ENCODE measurements at regions not wholly inside any gene's neighbourhood (a gene's known extent, or its start where the extent isn't known, plus 50 kb on each side); places are given as distances from the start of the nearest gene placed in this dataset.

GRCh38 chr11:95517453-95517852 is 272.1 kb downstream of the FAM76B start:
- no peaks in the 10 kb centered on the region for H3K36me3 ChIP-seq (ENCODE audit: insufficient read depth, low read length)
- 0 out of 2 replicates have a peak, but pooled peaks cover 3% of the 10 kb centered on the region for H3K27me3 ChIP-seq (ENCODE audit: low read length)
- H2AFZ ChIP-seq (ENCODE audit: low read length): no peak overlapping the region
- no peaks in the 10 kb centered on the region for H3K79me2 ChIP-seq (ENCODE audit: low read length)
- no peaks in the 10 kb centered on the region for H3K4me1 ChIP-seq (ENCODE audit: low read length)
- H4K20me1 ChIP-seq (ENCODE audit: insufficient read depth, low read depth, low read length): no peaks in the 10 kb centered on the region
- no peaks in the 10 kb centered on the region for H3K9me2 ChIP-seq (replicated peaks; ENCODE audit: insufficient read depth, low read length)
- DNase-seq: no peak
- no peak overlapping the region for H3K4me2 ChIP-seq (ENCODE audit: low read depth, low read length, poor library complexity, severe bottlenecking)
- no peaks in the 10 kb centered on the region for H3K9me3 ChIP-seq (ENCODE audit: low read length)
- H3K9ac ChIP-seq (ENCODE audit: low read length): no peak overlapping the region
- H3K27ac ChIP-seq (ENCODE audit: low read length): no peak overlapping the region
- no peak overlapping the region for H3K4me3 ChIP-seq (ENCODE audit: low read length)

- Histone ChIP-seq H3K9ac (ENCODE audit: low read length) (no peak overlapping the region), H3K79me2 (ENCODE audit: low read length) (no peaks in the 10 kb centered on the region), H3K9me3 (ENCODE audit: low read length) (no peaks in the 10 kb centered on the region), H3K9me2 (replicated peaks; ENCODE audit: insufficient read depth, low read length) (no peaks in the 10 kb centered on the region), H2AFZ (ENCODE audit: low read length) (no peak overlapping the region), H3K27me3 (ENCODE audit: low read length) (0 out of 2 replicates have a peak, but pooled peaks cover 3% of the 10 kb centered on the region), H4K20me1 (ENCODE audit: insufficient read depth, low read depth, low read length) (no peaks in the 10 kb centered on the region), H3K27ac (ENCODE audit: low read length) (no peak overlapping the region), H3K4me3 (ENCODE audit: low read length) (no peak overlapping the region), H3K4me2 (ENCODE audit: low read depth, low read length, poor library complexity, severe bottlenecking) (no peak overlapping the region), H3K4me1 (ENCODE audit: low read length) (no peaks in the 10 kb centered on the region), H3K36me3 (ENCODE audit: insufficient read depth, low read length) (no peaks in the 10 kb centered on the region)
- DNase-seq: no peak
Measured at GRCh38 chr11:95516786-95517185, 272.8 kb downstream of the FAM76B start.

- Histone ChIP-seq H3K36me3 (ENCODE audit: insufficient read depth, low read length) (no peaks in the 10 kb centered on the region), H3K4me1 (ENCODE audit: low read length) (no peaks in the 10 kb centered on the region), H3K9me2 (replicated peaks; ENCODE audit: insufficient read depth, low read length) (no peaks in the 10 kb centered on the region), H3K4me3 (ENCODE audit: low read length) (no peak overlapping the region), H3K27me3 (ENCODE audit: low read length) (0 out of 2 replicates have a peak, but pooled peaks cover 3% of the 10 kb centered on the region), H3K4me2 (ENCODE audit: low read depth, low read length, poor library complexity, severe bottlenecking) (no peak overlapping the region), H3K9me3 (ENCODE audit: low read length) (no peaks in the 10 kb centered on the region), H3K9ac (ENCODE audit: low read length) (no peak overlapping the region), H2AFZ (ENCODE audit: low read length) (no peak overlapping the region), H4K20me1 (ENCODE audit: insufficient read depth, low read depth, low read length) (no peaks in the 10 kb centered on the region), H3K79me2 (ENCODE audit: low read length) (no peaks in the 10 kb centered on the region), H3K27ac (ENCODE audit: low read length) (no peak overlapping the region)
- no peak for DNase-seq
Measured at GRCh38 chr11:95516175-95516574, 273.4 kb downstream of the FAM76B start.

GRCh38 chr11:95515371-95515770 is 274.2 kb downstream of the FAM76B start:
- H3K27me3 ChIP-seq (ENCODE audit: low read length): 0 out of 2 replicates have a peak, but pooled peaks cover 3% of the 10 kb centered on the region
- no peaks in the 10 kb centered on the region for H3K79me2 ChIP-seq (ENCODE audit: low read length)
- no peak overlapping the region for H3K4me2 ChIP-seq (ENCODE audit: low read depth, low read length, poor library complexity, severe bottlenecking)
- no peak overlapping the region for H3K4me3 ChIP-seq (ENCODE audit: low read length)
- H2AFZ ChIP-seq (ENCODE audit: low read length): no peak overlapping the region
- no peak overlapping the region for H3K27ac ChIP-seq (ENCODE audit: low read length)
- DNase-seq: no peak
- no peaks in the 10 kb centered on the region for H3K9me2 ChIP-seq (replicated peaks; ENCODE audit: insufficient read depth, low read length)
- H4K20me1 ChIP-seq (ENCODE audit: insufficient read depth, low read depth, low read length): no peaks in the 10 kb centered on the region
- no peaks in the 10 kb centered on the region for H3K9me3 ChIP-seq (ENCODE audit: low read length)
- H3K36me3 ChIP-seq (ENCODE audit: insufficient read depth, low read length): no peaks in the 10 kb centered on the region
- H3K9ac ChIP-seq (ENCODE audit: low read length): no peak overlapping the region
- H3K4me1 ChIP-seq (ENCODE audit: low read length): no peaks in the 10 kb centered on the region

GRCh38 chr11:95514416-95515110 is 275.0 kb downstream of the FAM76B start:
- H3K4me1 ChIP-seq (ENCODE audit: low read length): no peaks in the 10 kb centered on the region
- no peaks in the 10 kb centered on the region for H4K20me1 ChIP-seq (ENCODE audit: insufficient read depth, low read depth, low read length)
- H3K36me3 ChIP-seq (ENCODE audit: insufficient read depth, low read length): no peaks in the 10 kb centered on the region
- no peak overlapping the region for H3K4me2 ChIP-seq (ENCODE audit: low read depth, low read length, poor library complexity, severe bottlenecking)
- H3K9ac ChIP-seq (ENCODE audit: low read length): no peak overlapping the region
- H3K27me3 ChIP-seq (ENCODE audit: low read length): 0 out of 2 replicates have a peak, but pooled peaks cover 3% of the 10 kb centered on the region
- no peaks in the 10 kb centered on the region for H3K9me2 ChIP-seq (replicated peaks; ENCODE audit: insufficient read depth, low read length)
- no peak for DNase-seq
- H3K27ac ChIP-seq (ENCODE audit: low read length): no peak overlapping the region
- H2AFZ ChIP-seq (ENCODE audit: low read length): no peak overlapping the region
- no peak overlapping the region for H3K4me3 ChIP-seq (ENCODE audit: low read length)
- H3K9me3 ChIP-seq (ENCODE audit: low read length): no peaks in the 10 kb centered on the region
- no peaks in the 10 kb centered on the region for H3K79me2 ChIP-seq (ENCODE audit: low read length)

- no peak overlapping the region for H3K4me2 ChIP-seq (ENCODE audit: low read depth, low read length, poor library complexity, severe bottlenecking)
- no peaks in the 10 kb centered on the region for H3K4me1 ChIP-seq (ENCODE audit: low read length)
- no peak overlapping the region for H3K4me3 ChIP-seq (ENCODE audit: low read length)
- H3K27ac ChIP-seq (ENCODE audit: low read length): no peak overlapping the region
- H4K20me1 ChIP-seq (ENCODE audit: insufficient read depth, low read depth, low read length): no peaks in the 10 kb centered on the region
- no peak overlapping the region for H3K9ac ChIP-seq (ENCODE audit: low read length)
- no peaks in the 10 kb centered on the region for H3K36me3 ChIP-seq (ENCODE audit: insufficient read depth, low read length)
- H2AFZ ChIP-seq (ENCODE audit: low read length): no peak overlapping the region
- no peaks in the 10 kb centered on the region for H3K9me3 ChIP-seq (ENCODE audit: low read length)
- H3K9me2 ChIP-seq (replicated peaks; ENCODE audit: insufficient read depth, low read length): no peaks in the 10 kb centered on the region
- no peak for DNase-seq
- no peaks in the 10 kb centered on the region for H3K79me2 ChIP-seq (ENCODE audit: low read length)
- H3K27me3 ChIP-seq (ENCODE audit: low read length): 0 out of 2 replicates have a peak, but pooled peaks cover 3% of the 10 kb centered on the region
Measured at GRCh38 chr11:95512682-95513081, 276.9 kb downstream of the FAM76B start.

- Histone ChIP-seq H3K4me2 (ENCODE audit: low read depth, low read length, poor library complexity, severe bottlenecking) (no peak overlapping the region), H3K4me3 (ENCODE audit: low read length) (no peak overlapping the region), H3K9me2 (replicated peaks; ENCODE audit: insufficient read depth, low read length) (no peaks in the 10 kb centered on the region), H3K9me3 (ENCODE audit: low read length) (no peaks in the 10 kb centered on the region), H2AFZ (ENCODE audit: low read length) (no peak overlapping the region), H3K27me3 (ENCODE audit: low read length) (0 out of 2 replicates have a peak, but pooled peaks cover 3% of the 10 kb centered on the region), H3K79me2 (ENCODE audit: low read length) (no peaks in the 10 kb centered on the region), H3K4me1 (ENCODE audit: low read length) (no peaks in the 10 kb centered on the region), H3K9ac (ENCODE audit: low read length) (no peak overlapping the region), H4K20me1 (ENCODE audit: insufficient read depth, low read depth, low read length) (no peaks in the 10 kb centered on the region), H3K36me3 (ENCODE audit: insufficient read depth, low read length) (no peaks in the 10 kb centered on the region), H3K27ac (ENCODE audit: low read length) (no peak overlapping the region)
- no peak for DNase-seq
Measured at GRCh38 chr11:95512177-95512576, 277.4 kb downstream of the FAM76B start.

GRCh38 chr11:95508219-95508890 is 277.4 kb upstream of the SESN3 start:
- Histone ChIP-seq H3K36me3 (ENCODE audit: insufficient read depth, low read length) (no peaks in the 10 kb centered on the region), H3K4me2 (ENCODE audit: low read depth, low read length, poor library complexity, severe bottlenecking) (no peak overlapping the region), H3K27ac (ENCODE audit: low read length) (no peak overlapping the region), H4K20me1 (ENCODE audit: insufficient read depth, low read depth, low read length) (no peaks in the 10 kb centered on the region), H3K4me3 (ENCODE audit: low read length) (no peak overlapping the region), H3K9me3 (ENCODE audit: low read length) (no peaks in the 10 kb centered on the region), H3K9ac (ENCODE audit: low read length) (no peak overlapping the region), H3K9me2 (replicated peaks; ENCODE audit: insufficient read depth, low read length) (no peaks in the 10 kb centered on the region), H3K4me1 (ENCODE audit: low read length) (no peaks in the 10 kb centered on the region), H3K27me3 (ENCODE audit: low read length) (0 out of 2 replicates have a peak, but pooled peaks cover under 1% of the 10 kb centered on the region), H2AFZ (ENCODE audit: low read length) (no peak overlapping the region), H3K79me2 (ENCODE audit: low read length) (no peaks in the 10 kb centered on the region)
- DNase-seq: no peak
